Pancreas (tissue), 10 donors: ENCODE measurements at regions not wholly inside any gene's neighbourhood (a gene's known extent, or its start where the extent isn't known, plus 50 kb on each side); places are given as distances from the start of the nearest gene placed in this dataset.

Experiments
- ATAC-seq, 4 donors: fragments of 200-7000 bp; cut with Tn5 transposase; one replicate each; pipeline versions ENCODE4 v1.8.0 to v1.9.1; 2020; ENCODE audit warnings: mild to moderate bottlenecking in 4 of 4, moderate library complexity in 4 of 4
- DNase-seq, 6 donors: peaks; one replicate each; pipeline ENCODE4 v3.0.0-alpha.2; 2020
- FAIRE-seq: peaks from 2 replicates; lab custom pipeline; 2012; peaks lifted over from hg19 to GRCh38; lab: Jason Lieb, UNC
- H3K27ac ChIP-seq, 4 donors: fragments of 200-600 bp; sonication (generic); 1 replicate in 3 of 4; 2 replicates in 1 of 4; pipeline versions ENCODE4 v1.5.0 to v1.8.0; 2020
- H3K27me3 ChIP-seq, 4 donors: fragments of 200-600 bp; one replicate each; pipeline ENCODE4 v1.8.0; 2021
- H3K36me3 ChIP-seq, 3 donors: fragments of 200-600 bp; sonication (generic) in 1 of 3; one replicate each; pipeline versions ENCODE4 v1.5.0 to v1.8.0; 2020 to 2021
- H3K4me1 ChIP-seq, 3 donors: fragments of 200-600 bp; one replicate each; pipeline ENCODE4 v1.8.0; 2021
- H3K4me3 ChIP-seq, 4 donors: fragments of 200-600 bp; sonication (generic) in 2 of 4; one replicate each; pipeline versions ENCODE4 v1.5.0 to v1.8.0; 2020 to 2021
- H3K9me3 ChIP-seq, 4 donors: fragments of 200-600 bp; one replicate each; pipeline ENCODE4 v1.8.0; 2021
- WGBS, 2 donors: extraction: QIAGEN DNeasy Blood & Tissue Kit; methylation state at CpG; one replicate each; pipeline ENCODE4 v1.1.7; 2013; 5-methylcytosine and 5-hydroxymethylcytosine counted together
- intact Hi-C, 3 donors: fragments of 100-400 bp; cut with DNase I; formaldehyde crosslinking; loops; one replicate each; pipeline versions ENCODE4 v1.11.1 to v1.14.2; 2022
- TF ChIP-seq, protein P1 (sequence below), 4 donors: fragments of 200-600 bp; sonication (generic) in 3 of 4; IDR thresholded peaks; one replicate each; pipeline versions ENCODE4 v1.5.0 to v1.8.0; 2021; ENCODE audit warnings: antibody characterized with exemption in 4 of 4
- donor health status: healthy with polysubstance abuse.
- donor health status: DM: no; HTN: no; CAD: no; lungs with moderate emphysema.
- donor health status: DM: no; HTN: no; CAD: no.
- donor health status: control.
- donor health status: control.
- donor health status: Bipolar disorder and iron deficiency.
- donor health status: DM: yes; HTN: yes; CAD: no.
- donor health status: DM: no; HTN: no; CAD: no.
- donor health status: DM: no; HTN: no; CAD: no.
- donor health status: DM: yes; HTN: yes; CAD: no.

GRCh38 chr4:85113706-85114105, 147.2 kb upstream of the WDFY3 start:
- Histone ChIP-seq H3K36me3 (no peaks in the 10 kb centered on the region), H3K4me1 (no peaks in the 10 kb centered on the region), H3K4me3 (no peak overlapping the region), H3K9me3 (no peaks in the 10 kb centered on the region), H3K27me3 (no peaks in the 10 kb centered on the region), H3K27ac (no peak overlapping the region)
- 90 to 93% methylated on average over 3 of the region's 3 CpGs for WGBS, 2 donors
- intact Hi-C loops, result no loop called here
- no peak for FAIRE-seq
- no peak for ATAC-seq
- TF ChIP-seq, protein P1, sequence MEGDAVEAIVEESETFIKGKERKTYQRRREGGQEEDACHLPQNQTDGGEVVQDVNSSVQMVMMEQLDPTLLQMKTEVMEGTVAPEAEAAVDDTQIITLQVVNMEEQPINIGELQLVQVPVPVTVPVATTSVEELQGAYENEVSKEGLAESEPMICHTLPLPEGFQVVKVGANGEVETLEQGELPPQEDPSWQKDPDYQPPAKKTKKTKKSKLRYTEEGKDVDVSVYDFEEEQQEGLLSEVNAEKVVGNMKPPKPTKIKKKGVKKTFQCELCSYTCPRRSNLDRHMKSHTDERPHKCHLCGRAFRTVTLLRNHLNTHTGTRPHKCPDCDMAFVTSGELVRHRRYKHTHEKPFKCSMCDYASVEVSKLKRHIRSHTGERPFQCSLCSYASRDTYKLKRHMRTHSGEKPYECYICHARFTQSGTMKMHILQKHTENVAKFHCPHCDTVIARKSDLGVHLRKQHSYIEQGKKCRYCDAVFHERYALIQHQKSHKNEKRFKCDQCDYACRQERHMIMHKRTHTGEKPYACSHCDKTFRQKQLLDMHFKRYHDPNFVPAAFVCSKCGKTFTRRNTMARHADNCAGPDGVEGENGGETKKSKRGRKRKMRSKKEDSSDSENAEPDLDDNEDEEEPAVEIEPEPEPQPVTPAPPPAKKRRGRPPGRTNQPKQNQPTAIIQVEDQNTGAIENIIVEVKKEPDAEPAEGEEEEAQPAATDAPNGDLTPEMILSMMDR (IDR thresholded peaks at IDR 0.05), result no peak
- no peak for DNase-seq

DNA sequence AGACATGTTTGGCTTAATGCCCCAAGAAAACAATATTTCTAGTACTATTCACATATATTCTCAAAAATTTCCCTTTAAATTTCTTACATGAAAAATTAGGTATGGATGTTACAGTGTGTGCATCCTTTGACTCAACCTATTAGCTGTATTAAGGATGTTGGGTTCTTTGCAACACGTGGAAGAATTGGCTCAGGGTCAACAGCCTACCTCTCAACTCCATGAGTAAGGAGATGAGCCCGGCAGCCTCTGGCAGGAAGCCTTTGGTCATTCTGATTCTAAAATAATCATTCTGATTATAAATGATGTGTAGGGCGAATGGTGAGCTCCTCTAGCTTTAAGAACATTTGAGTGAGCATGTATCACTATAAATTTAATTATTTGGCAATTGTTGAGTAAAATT, 148.0 kb upstream of the WDFY3 start:
- H3K27me3 ChIP-seq, result no peaks in the 10 kb centered on the region
- no peak overlapping the region for H3K4me3 ChIP-seq
- intact Hi-C loops, result no loop called here
- TF ChIP-seq, protein P1 (IDR thresholded peaks at IDR 0.05), result no peak
- H3K4me1 ChIP-seq, result no peaks in the 10 kb centered on the region
- DNase-seq (no peak), ATAC-seq (no peak), FAIRE-seq (no peak)
- no peaks in the 10 kb centered on the region for H3K9me3 ChIP-seq
- WGBS, 2 donors, result 78 to 82% methylated on average over 3 of the region's 3 CpGs
- no peak overlapping the region for H3K27ac ChIP-seq
- H3K36me3 ChIP-seq, result no peaks in the 10 kb centered on the region

DNA sequence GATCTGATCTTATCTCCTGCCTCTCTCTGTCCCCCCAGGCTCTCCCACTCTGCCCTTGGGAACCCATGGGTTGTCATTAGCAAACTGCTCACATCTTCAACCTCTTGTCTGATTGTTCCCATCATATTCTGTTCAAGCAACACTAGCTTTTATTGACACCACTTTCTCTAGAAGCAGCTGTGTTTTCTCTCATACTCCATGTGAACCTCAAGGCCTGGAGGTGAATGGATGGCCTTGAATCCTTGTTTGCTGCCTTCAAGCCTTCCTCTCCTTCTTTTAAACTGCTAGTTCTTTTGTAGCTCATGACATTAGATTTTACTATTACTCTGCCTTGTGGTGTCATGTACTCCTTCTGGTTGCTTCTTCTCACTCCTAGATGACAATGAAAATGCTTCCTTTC, 149.5 kb upstream of the WDFY3 start:
- TF ChIP-seq, protein P1 (IDR thresholded peaks at IDR 0.05), result no peak
- Histone ChIP-seq H3K27me3 (no peaks in the 10 kb centered on the region), H3K4me1 (no peaks in the 10 kb centered on the region), H3K9me3 (no peaks in the 10 kb centered on the region), H3K36me3 (no peaks in the 10 kb centered on the region), H3K4me3 (no peak overlapping the region), H3K27ac (peak overlapping the region in 1 of 4 donors; percentile 54)
- no peak for FAIRE-seq
- DNase-seq, result peak in 2 of 6 donors; percentile 21 to 39
- peak; percentile 54 to 94 (median 75) for ATAC-seq
- intact Hi-C loops, result no loop called here

- H3K27me3 ChIP-seq, result no peaks in the 10 kb centered on the region
- H3K36me3 ChIP-seq, result no peaks in the 10 kb centered on the region
- H3K9me3 ChIP-seq, result no peaks in the 10 kb centered on the region
- intact Hi-C loops, result no loop called here
- WGBS, 2 donors, result 47 to 57% methylated on average over 1 of the region's 1 CpG
- H3K4me1 ChIP-seq, result no peaks in the 10 kb centered on the region
- TF ChIP-seq, protein P1 (IDR thresholded peaks at IDR 0.05), result no peak
- FAIRE-seq (no peak), ATAC-seq (no peak), DNase-seq (no peak)
- no peak overlapping the region for H3K27ac ChIP-seq
- H3K4me3 ChIP-seq, result no peak overlapping the region
Observed at GRCh38 chr4:85125688-85126087, 159.2 kb upstream of the WDFY3 start.

DNA sequence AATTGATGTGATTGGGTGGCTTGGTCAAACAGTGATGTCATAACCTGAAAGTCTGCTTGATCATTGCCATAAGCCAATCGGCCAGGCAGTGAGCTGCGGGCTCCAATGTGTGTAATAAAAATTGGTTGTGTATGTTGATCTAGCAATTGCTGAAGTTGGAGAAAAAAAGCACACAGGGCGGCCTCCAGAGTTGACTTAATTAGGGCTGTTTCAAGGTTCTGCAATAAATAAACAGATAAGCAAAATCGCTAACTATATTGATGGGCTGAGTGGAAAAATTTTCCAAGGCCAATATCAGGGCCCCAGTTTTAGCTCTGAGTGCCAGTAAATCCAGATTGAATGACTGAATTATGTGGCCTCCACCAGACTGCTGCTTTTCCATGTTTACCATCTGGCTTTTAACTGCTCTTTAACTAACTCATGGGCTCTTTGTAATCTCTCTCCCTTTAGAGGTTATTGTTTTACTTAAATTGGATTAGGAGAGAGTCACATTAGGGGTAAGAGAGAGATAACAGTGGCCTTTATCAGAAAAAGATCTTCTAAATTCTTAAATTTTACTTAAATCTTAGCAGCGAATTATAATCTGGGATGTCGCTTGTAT, 160.6 kb upstream of the WDFY3 start:
- peak overlapping the region in 1 of 4 donors; percentile 77 for H3K27ac ChIP-seq
- DNase-seq (peak in 1 of 6 donors; percentile 53), FAIRE-seq (no peak), ATAC-seq (peak in 3 of 4 donors; percentile 49 to 84 (median 55))
- no peak overlapping the region for H3K4me3 ChIP-seq
- no peaks in the 10 kb centered on the region for H3K36me3 ChIP-seq
- WGBS, 2 donors, result 41 to 49% methylated on average over 6 of the region's 6 CpGs
- intact Hi-C loops, result no loop called here
- H3K9me3 ChIP-seq, result no peaks in the 10 kb centered on the region
- H3K4me1 ChIP-seq, result no peaks in the 10 kb centered on the region
- TF ChIP-seq, protein P1 (IDR thresholded peaks at IDR 0.05), result no peak
- no peaks in the 10 kb centered on the region for H3K27me3 ChIP-seq
